Stimulated activated CD4-positive, alpha-beta T cell treated with anti-CD3 and anti-CD28 coated beads, TNF-alpha, amount 100 ng/mL, for 48 hours (primary cell): ENCODE measurements at regions not wholly inside any gene's neighbourhood (a gene's known extent, or its start where the extent isn't known, plus 50 kb on each side); places are given as distances from the start of the nearest gene placed in this dataset.

ENCODE experiments used
- DNase-seq, 3 donors: peaks; one replicate each; pipeline ENCODE4 v3.0.0-alpha.2; 2020; ENCODE audit warnings: low read depth in 3 of 3

GRCh38 chr16:48897698-48898205 is 287.8 kb upstream of the N4BP1 start:
- DNase-seq: no peak

GRCh38 chr16:48895142-48895541 is 285.2 kb upstream of the N4BP1 start:
- DNase-seq: no peak

- no peak for DNase-seq
Observed at GRCh38 chr16:48892893-48893292, 282.9 kb upstream of the N4BP1 start.

- DNase-seq: no peak
Observed at GRCh38 chr16:48887646-48888210, 277.7 kb upstream of the N4BP1 start.

GRCh38 chr16:48885471-48885870 is 275.5 kb upstream of the N4BP1 start:
- no peak for DNase-seq

GRCh38 chr16:48881272-48881671 is 271.3 kb upstream of the N4BP1 start:
- DNase-seq: no peak

- no peak for DNase-seq
Observed at GRCh38 chr16:48879223-48880122, 269.5 kb upstream of the N4BP1 start.

GRCh38 chr16:48877946-48878345 is 268.0 kb upstream of the N4BP1 start:
- no peak for DNase-seq

GRCh38 chr16:48870141-48870540 is 260.2 kb upstream of the N4BP1 start:
- no peak for DNase-seq

- DNase-seq: no peak
Observed at GRCh38 chr16:48865520-48865919, 255.5 kb upstream of the N4BP1 start.

GRCh38 chr16:48864055-48864454 is 254.1 kb upstream of the N4BP1 start:
- no peak for DNase-seq

GRCh38 chr16:48862087-48862532 is 252.1 kb upstream of the N4BP1 start:
- no peak for DNase-seq

GRCh38 chr16:48860341-48860740 is 250.4 kb upstream of the N4BP1 start:
- DNase-seq: no peak

- no peak for DNase-seq
Observed at GRCh38 chr16:48852951-48853350, 243.0 kb upstream of the N4BP1 start.

GRCh38 chr16:48852458-48852857 is 242.5 kb upstream of the N4BP1 start:
- no peak for DNase-seq

- DNase-seq: no peak
Observed at GRCh38 chr16:48850097-48850770, 240.3 kb upstream of the N4BP1 start.

- DNase-seq: no peak
Observed at GRCh38 chr16:48846277-48846676, 236.3 kb upstream of the N4BP1 start.

- no peak for DNase-seq
Observed at GRCh38 chr16:48845261-48845660, 235.3 kb upstream of the N4BP1 start.

- no peak for DNase-seq
Observed at GRCh38 chr16:48838349-48838748, 228.4 kb upstream of the N4BP1 start.

- no peak for DNase-seq
Observed at GRCh38 chr16:48836636-48837035, 226.7 kb upstream of the N4BP1 start.

- DNase-seq: no peak
Observed at GRCh38 chr16:48836067-48836466, 226.1 kb upstream of the N4BP1 start.

GRCh38 chr16:48834576-48834975 is 224.6 kb upstream of the N4BP1 start:
- no peak for DNase-seq

- no peak for DNase-seq
Observed at GRCh38 chr16:48833461-48833860, 223.5 kb upstream of the N4BP1 start.
